ENCODE measurements at regions not wholly inside any gene's neighbourhood (a gene's known extent, or its start where the extent isn't known, plus 50 kb on each side); places are given as distances from the start of the nearest gene placed in this dataset.

DNA sequence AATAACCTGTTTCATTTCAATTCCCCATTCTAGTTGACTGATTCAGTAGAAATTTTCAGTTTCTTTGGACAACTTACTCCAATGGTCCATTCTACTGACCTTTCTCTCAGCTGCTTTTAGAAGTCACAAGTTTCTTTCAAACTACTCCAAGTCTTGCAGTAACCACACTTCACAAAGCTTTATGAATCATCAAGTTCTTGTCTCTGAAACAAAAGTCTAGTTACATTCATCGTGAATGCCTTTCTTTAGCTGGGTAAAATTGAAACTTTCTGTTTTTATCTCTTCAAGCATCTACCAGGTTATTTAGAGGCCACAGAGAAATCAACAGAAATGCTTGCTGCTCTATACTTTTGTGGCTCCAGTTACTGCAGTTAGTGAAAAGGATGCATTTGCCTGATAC, 405.4 kb downstream of the TMEM232 start:
- TF ChIP-seq, protein P1, sequence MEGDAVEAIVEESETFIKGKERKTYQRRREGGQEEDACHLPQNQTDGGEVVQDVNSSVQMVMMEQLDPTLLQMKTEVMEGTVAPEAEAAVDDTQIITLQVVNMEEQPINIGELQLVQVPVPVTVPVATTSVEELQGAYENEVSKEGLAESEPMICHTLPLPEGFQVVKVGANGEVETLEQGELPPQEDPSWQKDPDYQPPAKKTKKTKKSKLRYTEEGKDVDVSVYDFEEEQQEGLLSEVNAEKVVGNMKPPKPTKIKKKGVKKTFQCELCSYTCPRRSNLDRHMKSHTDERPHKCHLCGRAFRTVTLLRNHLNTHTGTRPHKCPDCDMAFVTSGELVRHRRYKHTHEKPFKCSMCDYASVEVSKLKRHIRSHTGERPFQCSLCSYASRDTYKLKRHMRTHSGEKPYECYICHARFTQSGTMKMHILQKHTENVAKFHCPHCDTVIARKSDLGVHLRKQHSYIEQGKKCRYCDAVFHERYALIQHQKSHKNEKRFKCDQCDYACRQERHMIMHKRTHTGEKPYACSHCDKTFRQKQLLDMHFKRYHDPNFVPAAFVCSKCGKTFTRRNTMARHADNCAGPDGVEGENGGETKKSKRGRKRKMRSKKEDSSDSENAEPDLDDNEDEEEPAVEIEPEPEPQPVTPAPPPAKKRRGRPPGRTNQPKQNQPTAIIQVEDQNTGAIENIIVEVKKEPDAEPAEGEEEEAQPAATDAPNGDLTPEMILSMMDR (IDR thresholded peaks at IDR 0.05) = no peak
- TF ChIP-seq POLR2A (IDR thresholded peaks at IDR 0.05) = no peak
